H9 (cell line): ENCODE measurements at regions not wholly inside any gene's neighbourhood (a gene's known extent, or its start where the extent isn't known, plus 50 kb on each side); places are given as distances from the start of the nearest gene placed in this dataset.

Experiments used
- DNase-seq: peaks from one replicate; pipeline ENCODE4 v3.0.0-alpha.2; 2017
- H2AFZ ChIP-seq: one replicate; pipeline ENCODE4 v1.6.1; 2013; ENCODE audit warnings: mild to moderate bottlenecking, low read length, control low read depth, moderate library complexity
- H2AK5ac ChIP-seq: 2 replicates; pipeline ENCODE4 v1.6.1; 2013; ENCODE audit warnings: low read length, control low read depth, mixed read lengths; ENCODE audit not compliant: insufficient read length
- H2BK120ac ChIP-seq: one replicate; pipeline ENCODE4 v1.6.1; 2013; ENCODE audit warnings: low read depth, mild to moderate bottlenecking, low read length, control low read depth, inconsistent platforms; ENCODE audit not compliant: poor library complexity, severe bottlenecking
- H2BK12ac ChIP-seq: 2 replicates; pipeline ENCODE4 v1.6.1; 2013; ENCODE audit warnings: low read length, control low read depth, mixed read lengths, low read depth; ENCODE audit not compliant: insufficient read length
- H2BK15ac ChIP-seq: 2 replicates; pipeline ENCODE4 v1.6.1; 2013; ENCODE audit warnings: low read depth, low read length, control low read depth
- H2BK20ac ChIP-seq: one replicate; pipeline ENCODE4 v1.6.1; 2013; ENCODE audit warnings: low read depth, mild to moderate bottlenecking, low read length, control low read depth, inconsistent platforms; ENCODE audit not compliant: poor library complexity, severe bottlenecking
- H2BK5ac ChIP-seq: 2 replicates; pipeline ENCODE4 v1.6.1; 2013; ENCODE audit warnings: low read length, control low read depth, mixed read lengths; ENCODE audit not compliant: insufficient read length
- H3K14ac ChIP-seq: 2 replicates; pipeline ENCODE4 v1.6.1; 2013; ENCODE audit warnings: low read length, control low read depth; ENCODE audit not compliant: insufficient read depth
- H3K18ac ChIP-seq: 2 replicates; pipeline ENCODE4 v1.6.1; 2013; ENCODE audit warnings: low read depth, mild to moderate bottlenecking, mixed read lengths, low read length, control low read depth; ENCODE audit not compliant: insufficient read length
- H3K23ac ChIP-seq: 2 replicates; pipeline ENCODE4 v1.6.1; 2013; ENCODE audit warnings: low read length, control low read depth, mixed read lengths, low read depth; ENCODE audit not compliant: insufficient read length
- H3K23me2 ChIP-seq: 2 replicates; pipeline ENCODE4 v1.6.1; 2013; ENCODE audit warnings: low read depth, mild to moderate bottlenecking, mixed read lengths, low read length, control low read depth; ENCODE audit not compliant: insufficient read length, poor library complexity, severe bottlenecking
- H3K27ac ChIP-seq: 2 replicates; pipeline ENCODE4 v1.5.1; 2013; ENCODE audit warnings: low read length, control low read depth, mixed read lengths, low read depth; ENCODE audit not compliant: insufficient read length
- H3K27me3 ChIP-seq: 2 replicates; pipeline ENCODE4 v1.6.1; 2013; ENCODE audit warnings: low read length, control low read depth, inconsistent platforms; ENCODE audit not compliant: insufficient read depth
- H3K4ac ChIP-seq: 2 replicates; pipeline ENCODE4 v1.6.1; 2013; ENCODE audit warnings: low read depth, mild to moderate bottlenecking, control low read depth, inconsistent platforms, low read length, moderate library complexity
- H3K4me1 ChIP-seq: 2 replicates; pipeline ENCODE4 v1.6.1; 2013; ENCODE audit warnings: low read length, control low read depth, inconsistent platforms; ENCODE audit not compliant: insufficient read depth
- H3K4me2 ChIP-seq: 2 replicates; pipeline ENCODE4 v1.6.1; 2013; ENCODE audit warnings: low read length, control low read depth, mixed read lengths; ENCODE audit not compliant: insufficient read length, insufficient read depth
- H3K56ac ChIP-seq: 2 replicates; pipeline ENCODE4 v1.6.1; 2013; ENCODE audit warnings: low read depth, mild to moderate bottlenecking, mixed read lengths, low read length, control low read depth; ENCODE audit not compliant: insufficient read length
- H3K79me1 ChIP-seq: 2 replicates; pipeline ENCODE4 v1.6.1; 2013; ENCODE audit warnings: low read depth, mild to moderate bottlenecking, moderate library complexity, low read length, control low read depth, inconsistent platforms; ENCODE audit not compliant: insufficient read depth, poor library complexity, severe bottlenecking
- H3K79me2 ChIP-seq: 2 replicates; pipeline ENCODE4 v1.6.1; 2013; ENCODE audit warnings: low read length, control low read depth, inconsistent platforms; ENCODE audit not compliant: insufficient read depth
- H3K9ac ChIP-seq: 2 replicates; pipeline ENCODE4 v1.6.1; 2013; ENCODE audit warnings: low read length, control low read depth, mixed read lengths; ENCODE audit not compliant: insufficient read length; ENCODE audit errors: extremely low read depth
- H3K9me3 ChIP-seq: one replicate; pipeline ENCODE4 v1.6.1; 2013; ENCODE audit warnings: low read depth, low read length, inconsistent platforms; ENCODE audit not compliant: control insufficient read depth
- H3T11ph ChIP-seq: one replicate; pipeline ENCODE4 v1.6.1; 2013; ENCODE audit warnings: mild to moderate bottlenecking, low read length, control low read depth, inconsistent platforms
- H4K20me1 ChIP-seq: one replicate; pipeline ENCODE4 v1.6.1; 2013; ENCODE audit not compliant: control insufficient read depth, insufficient read length, insufficient read depth
- H4K5ac ChIP-seq: 2 replicates; pipeline ENCODE4 v1.6.1; 2013; ENCODE audit warnings: low read depth, mild to moderate bottlenecking, mixed read lengths, low read length, control low read depth; ENCODE audit not compliant: insufficient read length
- H4K8ac ChIP-seq: replicated peaks from 2 replicates; pipeline ENCODE4 v1.6.1; 2013; ENCODE audit warnings: low read length, control low read depth, mixed read lengths, low read depth; ENCODE audit not compliant: insufficient read length
- H4K91ac ChIP-seq: 2 replicates; pipeline ENCODE4 v1.6.1; 2013; ENCODE audit warnings: low read depth, mild to moderate bottlenecking, moderate library complexity, mixed read lengths, low read length, control low read depth; ENCODE audit not compliant: insufficient read length
- H3K27ac Mint-ChIP-seq, 3 experiments: 2 replicates in 2 of 3; 3 replicates in 1 of 3; pipeline ENCODE4 v1.8.0; 2020 to 2021; ENCODE audit warnings: mixed read lengths in 3 of 3, mild to moderate bottlenecking in 1 of 3, moderate library complexity in 1 of 3
- H3K27me3 Mint-ChIP-seq: 2 replicates; pipeline ENCODE4 v1.8.0; 2021; ENCODE audit warnings: low read depth, mild to moderate bottlenecking, moderate library complexity, mixed read lengths
- H3K36me3 Mint-ChIP-seq, 3 experiments: 2 replicates in 2 of 3; 3 replicates in 1 of 3; pipeline ENCODE4 v1.8.0; 2020 to 2021; ENCODE audit warnings: low read depth in 3 of 3, mixed read lengths in 3 of 3; ENCODE audit not compliant: insufficient read depth in 1 of 3
- H3K4me1 Mint-ChIP-seq, 2 experiments: 2 replicates each; pipeline ENCODE4 v1.8.0; 2020; ENCODE audit warnings: mixed read lengths in 2 of 2
- H3K4me3 Mint-ChIP-seq, 2 experiments: 2 replicates in 1 of 2; 3 replicates in 1 of 2; pipeline ENCODE4 v1.8.0; 2020 to 2021; ENCODE audit warnings: mild to moderate bottlenecking in 2 of 2, mixed read lengths in 2 of 2, moderate library complexity in 1 of 2
- H3K9me3 Mint-ChIP-seq, 2 experiments: 2 replicates in 1 of 2; 3 replicates in 1 of 2; pipeline ENCODE4 v1.8.0; 2020; ENCODE audit warnings: mild to moderate bottlenecking in 2 of 2, mixed read lengths in 2 of 2, moderate library complexity in 1 of 2
- CTCF ChIP-seq: fragments of 200-600 bp; sonication (generic); conservative IDR thresholded peaks from 3 replicates; pipeline ENCODE4 v1.8.0; 2021; ENCODE audit warnings: antibody characterized with exemption, mild to moderate bottlenecking
- WGBS: extraction: QIAGEN DNeasy Blood & Tissue Kit; methylation state at CpG from one replicate; pipeline ENCODE4 v1.1.7; 2013; ENCODE audit warnings: missing lambda C conversion rate, low lambda C conversion rate, mixed read lengths; ENCODE audit not compliant: insufficient read length; ENCODE audit errors: extremely low coverage; 5-methylcytosine and 5-hydroxymethylcytosine counted together

DNA sequence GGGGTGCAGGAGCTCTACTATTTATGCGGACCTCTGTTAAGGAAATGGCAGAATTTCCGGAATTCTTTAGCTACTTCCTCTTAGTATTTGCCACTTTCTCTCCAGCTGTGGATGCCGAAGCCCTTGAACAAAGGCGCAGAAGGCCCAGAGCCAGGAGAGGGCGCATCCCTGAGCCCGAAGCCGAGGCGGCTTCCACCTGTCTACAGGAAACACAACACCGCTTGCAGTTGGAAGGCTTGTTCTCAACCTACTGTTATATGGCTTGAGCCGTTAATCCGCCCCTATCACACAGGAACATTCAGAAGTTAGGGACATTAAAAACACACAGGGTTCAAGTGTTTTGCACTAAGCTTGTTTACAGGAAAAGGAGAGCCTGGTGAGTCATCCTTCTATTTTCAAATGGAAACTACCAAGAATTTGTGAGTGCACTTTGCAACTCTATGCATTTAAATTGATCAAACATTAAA is 417.1 kb downstream of the BCKDHB start:
- H3K4me2 ChIP-seq, result no peak overlapping the region
- no peak overlapping the region for H2BK12ac ChIP-seq
- DNase-seq, result peak; percentile 90
- H3K9me3 Mint-ChIP-seq, result no peaks in the 10 kb centered on the region
- H3K4me3 Mint-ChIP-seq, result peak overlapping the region in 1 of 2 experiments; percentile 34; a peak in 1 of 5 replicates
- H3K4me1 ChIP-seq, result peaks cover 6% of the 10 kb centered on the region; the same call in 1 of the 2 replicates
- no peak overlapping the region for H3K14ac ChIP-seq
- no peak overlapping the region for H2BK5ac ChIP-seq
- H2BK15ac ChIP-seq, result no peak overlapping the region
- H2AFZ ChIP-seq, result peak overlapping the region; percentile 100
- no peak overlapping the region for H2BK20ac ChIP-seq
- no peaks in the 10 kb centered on the region for H4K20me1 ChIP-seq
- peak overlapping the region in 2 of 3 experiments; percentile 81 to 94; a peak in 4 of 7 replicates for H3K27ac Mint-ChIP-seq
- H3K4ac ChIP-seq, result no peak overlapping the region
- no peak overlapping the region for H4K5ac ChIP-seq
- H3T11ph ChIP-seq, result no peak overlapping the region
- H3K4me1 Mint-ChIP-seq, result peaks cover 24 to 28% of the 10 kb centered on the region in 2 experiments
- no peak overlapping the region for H4K8ac ChIP-seq
- no peak overlapping the region for H3K9ac ChIP-seq
- H3K27me3 ChIP-seq, result no peaks in the 10 kb centered on the region
- H3K18ac ChIP-seq, result no peak overlapping the region
- H2BK120ac ChIP-seq, result no peak overlapping the region
- H3K27me3 Mint-ChIP-seq, result no peaks in the 10 kb centered on the region
- no peak overlapping the region for H3K56ac ChIP-seq
- H4K91ac ChIP-seq, result no peak overlapping the region
- no peaks in the 10 kb centered on the region for H3K36me3 Mint-ChIP-seq
- no CpG with 5 or more reads among the region's 11 CpGs for WGBS
- TF ChIP-seq CTCF, result peak; percentile 71
- no peaks in the 10 kb centered on the region for H3K9me3 ChIP-seq
- H2AK5ac ChIP-seq, result no peak overlapping the region
- H3K79me1 ChIP-seq, result no peaks in the 10 kb centered on the region
- H3K23ac ChIP-seq, result no peak overlapping the region
- H3K79me2 ChIP-seq, result no peaks in the 10 kb centered on the region
- H3K23me2 ChIP-seq, result no peaks in the 10 kb centered on the region
- no peak overlapping the region for H3K27ac ChIP-seq
